ENCODE measurements at regions not wholly inside any gene's neighbourhood (a gene's known extent, or its start where the extent isn't known, plus 50 kb on each side); places are given as distances from the start of the nearest gene placed in this dataset.

DNA sequence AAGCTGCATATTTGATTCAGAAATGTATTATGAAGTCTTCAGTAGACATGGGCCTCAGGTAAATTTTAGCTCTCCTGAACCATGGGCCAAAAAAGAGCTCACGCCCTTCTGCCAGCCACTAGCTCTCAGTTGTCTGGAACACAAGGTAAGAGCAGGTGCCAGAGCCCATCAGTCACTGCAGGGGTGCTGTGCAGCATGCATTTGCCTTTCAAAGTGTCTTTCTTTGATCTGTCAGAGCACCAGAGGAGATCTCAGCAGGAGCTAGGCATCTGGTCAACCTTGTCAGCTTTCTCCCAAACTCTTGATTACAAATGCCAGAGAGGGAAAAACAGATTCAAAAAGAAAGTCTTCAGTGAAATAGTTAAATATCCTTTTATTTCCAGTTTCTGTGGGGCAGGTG, 332.3 kb downstream of the COL11A1 start:
- Histone ChIP-seq H2AFZ (ENCODE audit: control insufficient read depth, low read length) (no peak overlapping the region), H3K27ac (ENCODE audit: control insufficient read depth, insufficient read depth, low read length) (no peak overlapping the region), H3K4me2 (ENCODE audit: control insufficient read depth, extremely low read depth, insufficient read depth, low read depth, low read length) (no peak overlapping the region), H3K9me1 (ENCODE audit: control insufficient read depth, extremely low read depth, insufficient read depth, low read length) (no peaks in the 10 kb centered on the region), H3K36me3 (ENCODE audit: control insufficient read depth in 2 of 2, extremely low read depth in 1 of 2, insufficient read depth in 2 of 2, low read length in 2 of 2) (no peaks in the 10 kb centered on the region), H3K4me1 (ENCODE audit: control insufficient read depth, extremely low read depth, insufficient read depth, low read length) (no peaks in the 10 kb centered on the region), H4K20me1 (ENCODE audit: control insufficient read depth, extremely low read depth, insufficient read depth, low read length) (no peaks in the 10 kb centered on the region), H3K27me3 (ENCODE audit: control insufficient read depth, extremely low read depth, insufficient read depth, low read length) (no peaks in the 10 kb centered on the region), H3K79me2 (ENCODE audit: control insufficient read depth, insufficient read depth, low read length) (no peaks in the 10 kb centered on the region), H3K4me3 (ENCODE audit: control insufficient read depth in 2 of 3, extremely low read depth in 1 of 3, insufficient read depth in 2 of 3, low read depth in 1 of 3, low read length in 3 of 3) (no peak overlapping the region), H3K9ac (ENCODE audit: control insufficient read depth, extremely low read depth, insufficient read depth, low read length) (no peak overlapping the region), H3K9me3 (ENCODE audit: control insufficient read depth, low read depth, low read length) (peaks cover 1% of the 10 kb centered on the region)
- DNase-seq (ENCODE audit: low read depth, low spot score) = no peak
- dilution Hi-C loops (cut with MboI; ENCODE audit: extremely low pct_ligation_motif_present, low sequenced_read_pairs) = no loop called here
- FAIRE-seq = no peak
- no peak for TF ChIP-seq EZH2 (IDR thresholded peaks at IDR 0.05; ENCODE audit: low read length)
- TF ChIP-seq, protein P1, sequence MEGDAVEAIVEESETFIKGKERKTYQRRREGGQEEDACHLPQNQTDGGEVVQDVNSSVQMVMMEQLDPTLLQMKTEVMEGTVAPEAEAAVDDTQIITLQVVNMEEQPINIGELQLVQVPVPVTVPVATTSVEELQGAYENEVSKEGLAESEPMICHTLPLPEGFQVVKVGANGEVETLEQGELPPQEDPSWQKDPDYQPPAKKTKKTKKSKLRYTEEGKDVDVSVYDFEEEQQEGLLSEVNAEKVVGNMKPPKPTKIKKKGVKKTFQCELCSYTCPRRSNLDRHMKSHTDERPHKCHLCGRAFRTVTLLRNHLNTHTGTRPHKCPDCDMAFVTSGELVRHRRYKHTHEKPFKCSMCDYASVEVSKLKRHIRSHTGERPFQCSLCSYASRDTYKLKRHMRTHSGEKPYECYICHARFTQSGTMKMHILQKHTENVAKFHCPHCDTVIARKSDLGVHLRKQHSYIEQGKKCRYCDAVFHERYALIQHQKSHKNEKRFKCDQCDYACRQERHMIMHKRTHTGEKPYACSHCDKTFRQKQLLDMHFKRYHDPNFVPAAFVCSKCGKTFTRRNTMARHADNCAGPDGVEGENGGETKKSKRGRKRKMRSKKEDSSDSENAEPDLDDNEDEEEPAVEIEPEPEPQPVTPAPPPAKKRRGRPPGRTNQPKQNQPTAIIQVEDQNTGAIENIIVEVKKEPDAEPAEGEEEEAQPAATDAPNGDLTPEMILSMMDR (optimal IDR thresholded peaks at IDR 0.05 in 1 of 3, IDR thresholded peaks at IDR 0.05 in 1 of 3, conservative IDR thresholded peaks at IDR 0.05 in 1 of 3; ENCODE audit: extremely low read depth in 1 of 3, insufficient read depth in 2 of 3, low read length in 3 of 3) = no peak

DNA sequence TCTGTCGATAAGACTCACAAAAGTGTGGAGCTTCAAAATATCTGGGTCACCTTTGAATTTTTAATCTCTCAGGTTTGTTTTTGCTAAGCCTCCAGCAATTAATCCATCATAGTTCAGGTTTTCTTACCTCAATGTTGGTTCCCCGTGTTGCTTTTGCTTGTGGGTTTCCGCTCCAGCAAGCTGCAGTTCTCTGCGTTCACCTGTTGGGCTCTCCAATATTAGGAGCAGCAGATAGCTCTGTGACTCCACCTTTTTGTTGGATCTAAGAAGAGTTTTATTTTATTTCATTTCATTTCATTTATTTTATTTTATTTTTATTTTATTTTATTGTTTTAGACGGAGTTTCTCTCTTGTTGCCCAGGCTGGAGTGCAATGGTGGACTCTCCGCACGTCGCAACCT, 335.5 kb downstream of the COL11A1 start:
- dilution Hi-C loops (cut with MboI; ENCODE audit: extremely low pct_ligation_motif_present, low sequenced_read_pairs) = no loop called here
- H4K20me1 ChIP-seq (ENCODE audit: control insufficient read depth, extremely low read depth, insufficient read depth, low read length) = no peaks in the 10 kb centered on the region

More for the DNA sequence above, 335.5 kb downstream of the COL11A1 start:
- H3K9me3 ChIP-seq (ENCODE audit: control insufficient read depth, low read depth, low read length) = no peaks in the 10 kb centered on the region
- H3K9ac ChIP-seq (ENCODE audit: control insufficient read depth, extremely low read depth, insufficient read depth, low read length) = no peak overlapping the region
- H3K4me1 ChIP-seq (ENCODE audit: control insufficient read depth, extremely low read depth, insufficient read depth, low read length) = no peaks in the 10 kb centered on the region
- no peak for FAIRE-seq
- no peaks in the 10 kb centered on the region for H3K27me3 ChIP-seq (ENCODE audit: control insufficient read depth, extremely low read depth, insufficient read depth, low read length)
- H3K4me3 ChIP-seq (ENCODE audit: control insufficient read depth in 2 of 3, extremely low read depth in 1 of 3, insufficient read depth in 2 of 3, low read depth in 1 of 3, low read length in 3 of 3) = no peak overlapping the region
- no peak overlapping the region for H3K4me2 ChIP-seq (ENCODE audit: control insufficient read depth, extremely low read depth, insufficient read depth, low read depth, low read length)
- H2AFZ ChIP-seq (ENCODE audit: control insufficient read depth, low read length) = no peak overlapping the region
- no peak overlapping the region for H3K27ac ChIP-seq (ENCODE audit: control insufficient read depth, insufficient read depth, low read length)
- H3K36me3 ChIP-seq (ENCODE audit: control insufficient read depth in 2 of 2, extremely low read depth in 1 of 2, insufficient read depth in 2 of 2, low read length in 2 of 2) = no peaks in the 10 kb centered on the region
- no peak for TF ChIP-seq EZH2 (IDR thresholded peaks at IDR 0.05; ENCODE audit: low read length)
- TF ChIP-seq, protein P1 (optimal IDR thresholded peaks at IDR 0.05 in 1 of 3, IDR thresholded peaks at IDR 0.05 in 1 of 3, conservative IDR thresholded peaks at IDR 0.05 in 1 of 3; ENCODE audit: extremely low read depth in 1 of 3, insufficient read depth in 2 of 3, low read length in 3 of 3) = no peak
- H3K79me2 ChIP-seq (ENCODE audit: control insufficient read depth, insufficient read depth, low read length) = no peaks in the 10 kb centered on the region
- H3K9me1 ChIP-seq (ENCODE audit: control insufficient read depth, extremely low read depth, insufficient read depth, low read length) = no peaks in the 10 kb centered on the region
- no peak for DNase-seq (ENCODE audit: low read depth, low spot score)

All from keratinocyte (primary cell).